ENCODE measurements at regions not wholly inside any gene's neighbourhood (a gene's known extent, or its start where the extent isn't known, plus 50 kb on each side); places are given as distances from the start of the nearest gene placed in this dataset.

- TF ChIP-seq POLR2A (IDR thresholded peaks at IDR 0.05) (no peak), CTCF (IDR thresholded peaks at IDR 0.05) (no peak)
These were observed 1977.7 kb upstream of the CDH9 start for GRCh38 chr5:29016067-29016466.

Data from testis (tissue), 2 donors.